ENCODE measurements at regions not wholly inside any gene's neighbourhood (a gene's known extent, or its start where the extent isn't known, plus 50 kb on each side); places are given as distances from the start of the nearest gene placed in this dataset.

GRCh38 chr3:116809208-116809607 lies 99.6 kb downstream of the TUSC7 start:
- H3K27ac ChIP-seq (ENCODE audit: low read length) = no peak overlapping the region
- no peaks in the 10 kb centered on the region for H3K9me2 ChIP-seq (replicated peaks; ENCODE audit: low read length)
- H3K9me3 ChIP-seq (ENCODE audit: low read length) = no peaks in the 10 kb centered on the region
- H2AFZ ChIP-seq (ENCODE audit: low read length) = no peak overlapping the region
- no peaks in the 10 kb centered on the region for H3K27me3 ChIP-seq (ENCODE audit: low read length)
- no peaks in the 10 kb centered on the region for H3K79me2 ChIP-seq (ENCODE audit: low read length)
- H3K9ac ChIP-seq (ENCODE audit: low read length) = no peak overlapping the region
- ChIA-PET POLR2A (ENCODE audit: unreplicated experiment) (no interaction called here), CTCF (no interaction called here)
- H3K36me3 ChIP-seq (ENCODE audit: low read depth, low read length) = no peaks in the 10 kb centered on the region
- no peak for TF ChIP-seq EZH2 (IDR thresholded peaks at IDR 0.05; ENCODE audit: low read length, unreplicated experiment)
- no peak for TF ChIP-seq EZH2phosphoT487 (IDR thresholded peaks at IDR 0.05; ENCODE audit: borderline replicate concordance, low read length)
- no peak for TF ChIP-seq CTCF (conservative IDR thresholded peaks at IDR 0.05; ENCODE audit: low read depth, low read length)
- H3F3A ChIP-seq (ENCODE audit: low read length, unreplicated experiment) = no peaks in the 10 kb centered on the region
- BruUV-seq (replicated peaks) = no TSS peak
- DNase-seq (no peak), ATAC-seq (no peak)
- no peaks in the 10 kb centered on the region for H3K4me1 ChIP-seq (ENCODE audit: insufficient read depth, low read length)
- no peaks in the 10 kb centered on the region for H4K20me1 ChIP-seq (ENCODE audit: low read length)
- H3K4me3 ChIP-seq (ENCODE audit: low read length) = no peak overlapping the region
- no peak overlapping the region for H3K4me2 ChIP-seq (ENCODE audit: low read length)
- intact Hi-C loops (cut with micrococcal nuclease) = no loop called here

- ChIA-PET POLR2A (ENCODE audit: unreplicated experiment) (no interaction called here), CTCF (no interaction called here)
- Histone ChIP-seq H3K36me3 (ENCODE audit: low read depth, low read length) (no peaks in the 10 kb centered on the region), H4K20me1 (ENCODE audit: low read length) (no peaks in the 10 kb centered on the region), H3K9ac (ENCODE audit: low read length) (no peak overlapping the region), H3K27me3 (ENCODE audit: low read length) (no peaks in the 10 kb centered on the region), H3K4me1 (ENCODE audit: insufficient read depth, low read length) (no peaks in the 10 kb centered on the region), H3F3A (ENCODE audit: low read length, unreplicated experiment) (no peaks in the 10 kb centered on the region), H3K4me3 (ENCODE audit: low read length) (no peak overlapping the region), H3K79me2 (ENCODE audit: low read length) (no peaks in the 10 kb centered on the region), H3K9me3 (ENCODE audit: low read length) (no peaks in the 10 kb centered on the region), H3K27ac (ENCODE audit: low read length) (no peak overlapping the region), H3K9me2 (replicated peaks; ENCODE audit: low read length) (no peaks in the 10 kb centered on the region), H2AFZ (ENCODE audit: low read length) (no peak overlapping the region), H3K4me2 (ENCODE audit: low read length) (no peak overlapping the region)
- no TSS peak for BruUV-seq (replicated peaks)
- intact Hi-C loops (cut with micrococcal nuclease) = no loop called here
- ATAC-seq (no peak), DNase-seq (no peak)
- TF ChIP-seq EZH2phosphoT487 (IDR thresholded peaks at IDR 0.05; ENCODE audit: borderline replicate concordance, low read length) (no peak), EZH2 (IDR thresholded peaks at IDR 0.05; ENCODE audit: low read length, unreplicated experiment) (no peak), CTCF (conservative IDR thresholded peaks at IDR 0.05; ENCODE audit: low read depth, low read length) (no peak)
These were observed 102.2 kb downstream of the TUSC7 start for GRCh38 chr3:116811754-116812153.

GRCh38 chr3:116812949-116813348 lies 103.4 kb downstream of the TUSC7 start:
- no peak overlapping the region for H3K4me2 ChIP-seq (ENCODE audit: low read length)
- no peaks in the 10 kb centered on the region for H3K36me3 ChIP-seq (ENCODE audit: low read depth, low read length)
- no peaks in the 10 kb centered on the region for H3K9me2 ChIP-seq (replicated peaks; ENCODE audit: low read length)
- no peaks in the 10 kb centered on the region for H3K27me3 ChIP-seq (ENCODE audit: low read length)
- no peaks in the 10 kb centered on the region for H3K9me3 ChIP-seq (ENCODE audit: low read length)
- no peaks in the 10 kb centered on the region for H4K20me1 ChIP-seq (ENCODE audit: low read length)
- TF ChIP-seq CTCF (conservative IDR thresholded peaks at IDR 0.05; ENCODE audit: low read depth, low read length) (no peak), EZH2 (IDR thresholded peaks at IDR 0.05; ENCODE audit: low read length, unreplicated experiment) (no peak), EZH2phosphoT487 (IDR thresholded peaks at IDR 0.05; ENCODE audit: borderline replicate concordance, low read length) (no peak)
- ChIA-PET POLR2A (ENCODE audit: unreplicated experiment) (no interaction called here), CTCF (no interaction called here)
- no peak overlapping the region for H3K9ac ChIP-seq (ENCODE audit: low read length)
- H3K4me3 ChIP-seq (ENCODE audit: low read length) = no peak overlapping the region
- H2AFZ ChIP-seq (ENCODE audit: low read length) = no peak overlapping the region
- H3K4me1 ChIP-seq (ENCODE audit: insufficient read depth, low read length) = no peaks in the 10 kb centered on the region
- DNase-seq (no peak), ATAC-seq (no peak)
- no peak overlapping the region for H3K27ac ChIP-seq (ENCODE audit: low read length)
- H3F3A ChIP-seq (ENCODE audit: low read length, unreplicated experiment) = no peaks in the 10 kb centered on the region
- no peaks in the 10 kb centered on the region for H3K79me2 ChIP-seq (ENCODE audit: low read length)
- BruUV-seq (replicated peaks) = no TSS peak
- intact Hi-C loops (cut with micrococcal nuclease) = no loop called here

Measured in PC-3 (cell line).